GM18507 (cell line): ENCODE measurements at regions not wholly inside any gene's neighbourhood (a gene's known extent, or its start where the extent isn't known, plus 50 kb on each side); places are given as distances from the start of the nearest gene placed in this dataset.
"Not testable (repeated sequence)": the region's sequence is repeated elsewhere in the genome, so short reads cannot be mapped to it uniquely, and the experiment has no call there.

Experiments used
- DNase-seq: peaks from one replicate; pipeline ENCODE4 v3.0.0; 2011; ENCODE audit warnings: low read depth; ENCODE audit not compliant: insufficient read length; ENCODE audit errors: extremely low spot score
- FAIRE-seq: peaks from 2 replicates; lab custom pipeline; 2011; peaks lifted over from hg19 to GRCh38; lab: Jason Lieb, UNC

DNA sequence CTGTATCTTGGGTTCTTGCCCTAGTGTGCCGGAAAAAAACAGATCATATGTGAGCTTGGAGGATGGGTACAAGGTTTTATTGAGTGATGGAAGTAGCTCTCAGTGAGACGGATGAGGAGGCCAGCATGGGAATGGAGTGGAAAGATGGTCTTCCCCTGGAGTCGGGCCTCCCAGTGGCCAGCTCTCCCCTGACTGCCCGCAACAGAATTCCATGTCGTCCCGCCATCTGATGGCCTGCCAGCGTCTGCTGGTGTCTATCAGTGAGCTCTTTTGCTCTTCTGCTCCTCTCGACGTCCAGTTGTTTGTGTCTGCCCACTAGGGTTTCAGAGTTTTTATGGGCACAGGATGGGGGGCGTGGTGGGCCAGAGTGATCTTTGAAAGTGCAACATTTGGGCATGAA, 315.2 kb upstream of the BRINP3 start:
- DNase-seq (no peak), FAIRE-seq (no peak)

- DNase-seq (no peak), FAIRE-seq (no peak)
These were observed 330.0 kb upstream of the BRINP3 start for GRCh38 chr1:190807629-190808028.

GRCh38 chr1:190808035-190808434, 330.4 kb upstream of the BRINP3 start:
- no peak for DNase-seq
- FAIRE-seq, result no peak

DNA sequence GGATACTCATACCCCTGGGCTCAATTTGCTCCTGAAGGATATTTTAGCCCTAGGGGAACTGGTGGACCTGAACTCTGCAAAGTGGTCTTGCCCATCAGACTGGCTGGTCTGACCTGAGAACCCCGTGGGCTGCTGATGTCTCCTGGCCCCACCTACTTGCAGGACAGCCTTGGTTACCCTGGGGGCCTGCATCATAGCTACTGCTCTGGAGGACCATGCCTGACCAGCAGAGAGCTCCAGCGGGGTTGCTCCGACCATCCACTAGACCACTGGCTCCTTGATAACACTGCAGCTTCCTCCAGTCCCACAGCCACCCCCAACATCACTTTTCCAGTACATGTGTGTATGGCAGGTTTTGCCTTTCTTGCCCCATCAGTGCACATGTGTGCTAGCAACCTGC, 331.6 kb upstream of the BRINP3 start:
- FAIRE-seq, result no peak
- DNase-seq, result no peak

DNA sequence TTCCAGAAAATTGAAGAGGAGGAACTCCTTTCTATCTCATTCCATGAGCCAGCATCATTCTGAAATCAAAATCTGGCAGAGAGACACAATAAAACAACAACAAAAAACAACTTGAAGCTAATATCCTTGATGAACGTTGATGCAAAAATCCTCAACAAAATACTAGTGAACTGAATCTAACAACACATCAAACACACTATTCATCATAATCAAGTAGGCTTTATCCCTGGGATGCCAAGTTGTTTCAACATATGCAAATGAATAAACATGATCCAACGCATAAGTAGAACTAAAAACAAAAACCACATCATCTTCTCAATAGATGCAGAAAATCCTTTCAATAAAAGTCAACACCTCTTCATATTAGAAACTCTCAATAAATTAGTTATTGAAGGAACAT, 335.3 kb upstream of the BRINP3 start:
- no peak for DNase-seq
- FAIRE-seq, result no peak

DNA sequence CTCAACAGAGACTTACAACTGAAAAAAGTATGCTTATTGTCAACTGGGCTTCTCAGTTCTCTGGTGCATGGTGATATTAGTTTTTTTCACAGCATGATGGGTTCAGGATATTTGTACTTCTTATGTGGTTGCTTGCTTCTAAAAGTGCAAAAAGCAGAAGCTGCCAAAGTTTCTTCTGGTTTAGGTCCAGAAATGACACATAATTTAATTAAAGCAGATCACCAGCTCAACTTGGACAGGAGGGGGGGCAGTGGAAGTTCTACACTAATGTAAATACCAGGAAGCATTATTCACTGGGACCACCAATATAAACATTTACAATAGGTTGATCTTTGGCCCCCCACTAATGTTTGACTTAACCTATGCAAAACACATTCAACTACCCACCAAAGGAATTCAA, 354.8 kb upstream of the BRINP3 start:
- FAIRE-seq, result no peak
- DNase-seq, result no peak

GRCh38 chr1:190835658-190836057, 358.0 kb upstream of the BRINP3 start:
- FAIRE-seq, result no peak
- no peak for DNase-seq

- FAIRE-seq, DNase-seq: not testable (repeated sequence)
These were observed 359.5 kb upstream of the BRINP3 start for GRCh38 chr1:190837200-190837599.

DNA sequence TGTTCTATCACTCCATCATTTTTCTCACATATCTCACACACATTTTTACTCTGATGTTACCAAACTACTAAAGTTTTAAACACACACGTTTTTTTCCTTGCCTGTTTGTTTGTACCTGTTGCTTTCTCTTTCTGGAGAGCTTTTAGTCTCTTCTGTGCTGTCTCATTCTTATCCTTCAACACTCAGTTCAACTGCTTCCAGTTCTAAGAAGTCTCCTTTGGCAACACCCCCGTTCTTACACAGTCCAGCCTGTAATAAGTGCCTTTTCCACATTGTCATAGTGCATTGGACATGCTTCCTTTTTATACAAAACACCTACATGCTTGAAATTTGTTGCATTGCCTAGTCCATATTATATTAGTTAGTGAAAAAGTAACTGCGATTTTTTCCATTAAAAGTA, 360.2 kb upstream of the BRINP3 start:
- no peak for FAIRE-seq
- no peak for DNase-seq

GRCh38 chr1:190847166-190847565, 369.5 kb upstream of the BRINP3 start:
- FAIRE-seq, result no peak

GRCh38 chr1:190849346-190849745, 371.7 kb upstream of the BRINP3 start:
- no peak for FAIRE-seq
- DNase-seq, result no peak

More at GRCh38 chr1:190847166-190847565, 369.5 kb upstream of the BRINP3 start:
- no peak for DNase-seq

GRCh38 chr1:190852611-190853010, 374.9 kb upstream of the BRINP3 start:
- FAIRE-seq, result no peak
- DNase-seq, result no peak

GRCh38 chr1:190858140-190858539, 380.5 kb upstream of the BRINP3 start:
- no peak for FAIRE-seq
- DNase-seq, result no peak

- no peak for DNase-seq
These were observed 386.5 kb upstream of the BRINP3 start for GRCh38 chr1:190864013-190864641.

DNA sequence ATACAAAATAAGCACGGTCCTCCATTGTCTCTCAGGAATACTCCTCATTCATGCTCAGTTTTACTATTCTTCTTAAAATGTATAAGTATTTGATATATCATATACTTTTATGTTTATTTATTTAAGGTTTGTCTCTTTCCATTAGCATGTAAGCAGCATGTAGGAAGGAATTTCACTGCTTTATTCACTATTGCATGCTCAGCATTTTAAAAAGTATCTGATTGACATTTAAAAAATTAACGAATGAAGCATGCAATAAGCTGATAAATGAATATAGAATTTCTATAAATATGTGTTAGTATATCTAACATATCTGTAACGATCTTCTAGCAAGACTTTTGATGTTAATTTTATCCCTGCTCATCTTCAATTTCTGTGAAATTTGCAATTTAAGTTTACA, 402.7 kb upstream of the BRINP3 start:
- FAIRE-seq, result no peak
- no peak for DNase-seq

More at GRCh38 chr1:190864013-190864641, 386.5 kb upstream of the BRINP3 start:
- FAIRE-seq, result no peak

GRCh38 chr1:190881064-190881463, 403.4 kb upstream of the BRINP3 start:
- no peak for DNase-seq
- FAIRE-seq, result no peak

GRCh38 chr1:190897233-190897632, 419.6 kb upstream of the BRINP3 start:
- no peak for FAIRE-seq
- no peak for DNase-seq

- DNase-seq (no peak), FAIRE-seq (no peak)
These were observed 426.5 kb upstream of the BRINP3 start for GRCh38 chr1:190904091-190904695.

- DNase-seq, result no peak
- FAIRE-seq, result no peak
These were observed 428.6 kb upstream of the BRINP3 start for GRCh38 chr1:190906206-190906725.

DNA sequence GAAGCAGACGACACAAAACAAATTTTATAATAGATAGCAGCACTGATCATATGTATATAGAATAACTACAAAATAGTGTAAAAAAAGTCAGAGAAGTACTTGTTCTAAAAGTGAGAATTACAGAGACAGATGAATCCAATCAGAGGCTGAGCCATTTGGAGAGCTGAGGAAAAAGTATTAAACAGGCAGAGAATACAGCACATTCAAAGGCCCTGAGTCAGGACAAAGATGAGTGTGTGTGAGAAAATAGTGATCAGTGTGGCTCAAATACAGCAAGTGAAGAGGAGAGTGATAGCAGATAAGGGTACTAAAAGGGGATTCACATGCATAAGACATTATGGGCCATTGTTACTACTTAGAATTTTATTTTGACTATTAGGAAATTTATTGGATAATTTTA, 430.6 kb upstream of the BRINP3 start:
- no peak for FAIRE-seq
- no peak for DNase-seq

DNA sequence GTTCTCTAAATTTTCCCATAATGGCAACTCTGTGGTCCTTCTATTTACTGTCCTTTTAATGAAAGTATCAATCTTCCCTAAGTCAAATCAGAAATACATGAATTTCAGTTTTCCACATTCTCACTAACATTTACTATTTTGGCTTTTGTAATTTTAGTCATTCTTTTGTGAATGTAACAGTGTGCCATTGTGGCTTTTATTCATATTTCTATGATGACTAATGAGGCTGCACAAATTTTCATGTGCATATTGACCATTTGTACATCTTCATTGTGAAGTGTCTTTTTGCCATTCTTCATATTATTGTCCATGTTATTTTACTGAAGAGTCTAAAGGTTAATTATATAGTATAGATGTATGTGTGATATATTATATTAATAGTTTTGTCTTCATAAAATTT, 431.0 kb upstream of the BRINP3 start:
- no peak for DNase-seq
- no peak for FAIRE-seq
